HEK293T (cell line): ENCODE measurements at regions not wholly inside any gene's neighbourhood (a gene's known extent, or its start where the extent isn't known, plus 50 kb on each side); places are given as distances from the start of the nearest gene placed in this dataset.

Source experiments
- ARNT ChIP-seq: fragments of 450-650 bp; IDR thresholded peaks from 2 replicates; pipeline ENCODE4 v1.6.1; 2017; ENCODE audit warnings: mild to moderate bottlenecking
- BHLHE40 ChIP-seq: fragments of 450-650 bp; IDR thresholded peaks from 2 replicates; pipeline ENCODE4 v1.6.1; 2016; ENCODE audit warnings: mild to moderate bottlenecking, moderate library complexity, borderline replicate concordance
- ELF4 ChIP-seq: fragments of 450-650 bp; IDR thresholded peaks from 2 replicates; pipeline ENCODE4 v1.6.1; 2017; ENCODE audit warnings: antibody characterized with exemption
- FOXK2 ChIP-seq: fragments of 450-650 bp; IDR thresholded peaks from 2 replicates; pipeline ENCODE4 v1.6.1; 2016; ENCODE audit warnings: mild to moderate bottlenecking
- FOXM1 ChIP-seq: fragments of 450-650 bp; IDR thresholded peaks from 2 replicates; pipeline ENCODE4 v1.6.1; 2017; ENCODE audit warnings: mild to moderate bottlenecking, borderline replicate concordance
- HDGF ChIP-seq: fragments of 450-650 bp; IDR thresholded peaks from 2 replicates; pipeline ENCODE4 v1.6.1; 2017; ENCODE audit warnings: antibody characterized with exemption, borderline replicate concordance
- LEF1 ChIP-seq: fragments of 450-650 bp; IDR thresholded peaks from 2 replicates; pipeline ENCODE4 v1.6.1; 2017; ENCODE audit warnings: mild to moderate bottlenecking, borderline replicate concordance
- SP1 ChIP-seq: fragments of 450-650 bp; IDR thresholded peaks from 2 replicates; pipeline ENCODE4 v1.6.1; 2017
- SUZ12 ChIP-seq: fragments of 450-650 bp; IDR thresholded peaks from 2 replicates; pipeline ENCODE4 v1.6.1; 2016; ENCODE audit warnings: mild to moderate bottlenecking

GRCh38 chr1:177525176-177525575 is 354.4 kb downstream of the BRINP2 start:
- TF ChIP-seq HDGF = no peak
- TF ChIP-seq LEF1 = no peak
- TF ChIP-seq BHLHE40 = no peak
- no peak for TF ChIP-seq FOXM1
- TF ChIP-seq ELF4 = no peak
- TF ChIP-seq SP1 = no peak
- no peak for TF ChIP-seq SUZ12
- no peak for TF ChIP-seq FOXK2
- no peak for TF ChIP-seq ARNT
